Stimulated activated CD4-positive, alpha-beta T cell treated with anti-CD3 and anti-CD28 coated beads, Interleukin-15, amount 100 ng/mL, for 24 hours (primary cell): ENCODE measurements at regions not wholly inside any gene's neighbourhood (a gene's known extent, or its start where the extent isn't known, plus 50 kb on each side); places are given as distances from the start of the nearest gene placed in this dataset.

Experiments used
- DNase-seq: peaks from one replicate; pipeline ENCODE4 v3.0.0-alpha.2; 2020

DNA sequence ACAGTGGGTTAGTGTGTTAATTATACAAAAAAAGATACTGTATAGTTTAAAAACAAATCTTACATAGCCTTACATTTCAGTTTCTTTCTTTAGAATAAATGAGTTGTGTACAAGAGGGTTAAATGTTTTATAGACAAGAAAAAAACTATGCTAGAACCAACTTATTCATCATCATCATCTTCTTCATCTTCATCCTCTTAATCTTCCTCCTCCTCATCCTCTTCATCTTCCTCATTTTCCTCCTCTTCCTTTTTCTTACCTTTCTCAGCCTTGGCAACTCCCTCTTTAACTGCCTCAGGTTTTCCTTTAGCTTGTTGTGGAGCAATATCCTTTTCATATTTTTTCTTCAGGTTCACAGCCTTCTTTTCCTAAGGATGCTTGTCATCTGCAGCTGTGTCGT is 53.7 kb downstream of the RPS12 start:
- DNase-seq, result no peak

DNA sequence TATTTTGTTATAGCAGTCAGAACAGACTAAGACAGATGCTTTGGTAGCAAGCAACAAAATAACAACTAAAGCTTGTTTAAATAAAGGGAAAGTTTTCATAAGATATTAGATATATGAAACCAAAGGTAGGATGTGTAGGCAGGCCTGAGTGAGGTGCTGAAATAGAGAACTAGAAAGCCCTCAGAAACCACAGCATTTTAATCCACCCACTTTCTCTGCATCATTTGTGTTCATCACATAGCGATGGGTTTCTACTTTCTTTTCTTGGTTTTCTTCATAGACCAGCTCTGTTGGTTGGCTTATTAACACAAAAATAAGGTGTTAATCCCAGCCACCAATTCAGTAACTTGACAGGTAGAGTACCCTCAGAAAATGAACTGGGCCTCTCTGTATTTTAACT is 58.6 kb downstream of the RPS12 start:
- no peak for DNase-seq

- DNase-seq, result no peak
Observed at GRCh38 chr6:132877003-132877402, 62.6 kb downstream of the RPS12 start.

DNA sequence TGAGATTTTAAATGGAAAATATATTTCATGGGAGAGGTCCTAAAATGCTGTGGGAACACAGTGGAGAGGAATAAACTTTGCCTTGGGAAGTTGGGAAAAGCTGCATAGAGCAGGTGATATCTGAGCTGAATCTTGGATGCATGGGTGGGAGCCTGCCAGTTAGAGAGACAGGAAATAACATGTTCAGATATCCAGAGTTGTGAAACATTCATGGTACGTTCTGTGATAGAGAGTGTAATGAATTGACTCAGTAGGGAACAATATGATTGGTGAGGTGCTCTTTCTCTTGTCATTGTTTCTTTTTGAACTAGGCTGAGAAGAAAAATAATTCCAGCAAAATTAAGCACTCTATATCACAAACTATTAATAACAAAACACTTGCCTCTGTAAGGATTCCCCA is 72.8 kb downstream of the RPS12 start:
- no peak for DNase-seq

GRCh38 chr6:132888701-132889100 is 74.3 kb downstream of the RPS12 start:
- DNase-seq, result no peak

DNA sequence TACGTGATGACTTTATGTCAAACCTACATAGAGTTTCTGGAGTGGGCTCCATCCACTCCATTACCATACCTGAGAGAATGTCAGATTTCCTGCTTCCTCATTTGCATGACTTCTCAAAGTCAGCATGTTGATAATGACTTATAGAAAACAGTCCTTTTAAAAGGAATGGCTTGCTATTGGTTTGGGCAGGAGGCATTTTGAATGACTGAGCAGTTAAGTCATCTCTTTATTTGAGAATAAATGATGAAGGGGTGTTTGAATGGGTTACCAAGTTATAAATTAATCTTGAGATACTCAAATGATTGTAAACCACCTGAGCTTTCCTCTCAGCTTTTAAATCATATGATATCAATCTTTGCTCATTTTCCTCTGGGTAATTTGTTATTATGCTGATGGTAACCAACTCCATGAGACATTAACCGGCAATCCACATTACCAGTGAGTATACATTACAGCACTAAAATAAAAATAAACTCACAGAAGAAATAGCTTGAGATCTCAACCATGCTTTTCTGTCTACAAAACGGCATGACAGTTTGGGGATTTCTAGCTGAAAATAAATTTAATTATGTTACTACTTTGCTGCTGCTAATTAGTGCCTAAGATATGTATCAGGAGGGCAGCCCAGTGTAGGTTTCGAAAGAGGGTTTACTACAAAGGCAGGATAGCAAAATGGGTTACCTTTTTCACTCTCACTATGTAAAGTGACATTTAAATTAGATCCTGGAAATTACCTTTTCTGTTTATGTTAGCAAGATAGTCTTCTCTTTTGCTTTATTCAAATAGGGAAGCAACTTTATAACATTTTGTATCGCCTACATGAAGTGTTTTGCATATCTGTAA is 78.8 kb downstream of the RPS12 start:
- DNase-seq, result no peak

DNA sequence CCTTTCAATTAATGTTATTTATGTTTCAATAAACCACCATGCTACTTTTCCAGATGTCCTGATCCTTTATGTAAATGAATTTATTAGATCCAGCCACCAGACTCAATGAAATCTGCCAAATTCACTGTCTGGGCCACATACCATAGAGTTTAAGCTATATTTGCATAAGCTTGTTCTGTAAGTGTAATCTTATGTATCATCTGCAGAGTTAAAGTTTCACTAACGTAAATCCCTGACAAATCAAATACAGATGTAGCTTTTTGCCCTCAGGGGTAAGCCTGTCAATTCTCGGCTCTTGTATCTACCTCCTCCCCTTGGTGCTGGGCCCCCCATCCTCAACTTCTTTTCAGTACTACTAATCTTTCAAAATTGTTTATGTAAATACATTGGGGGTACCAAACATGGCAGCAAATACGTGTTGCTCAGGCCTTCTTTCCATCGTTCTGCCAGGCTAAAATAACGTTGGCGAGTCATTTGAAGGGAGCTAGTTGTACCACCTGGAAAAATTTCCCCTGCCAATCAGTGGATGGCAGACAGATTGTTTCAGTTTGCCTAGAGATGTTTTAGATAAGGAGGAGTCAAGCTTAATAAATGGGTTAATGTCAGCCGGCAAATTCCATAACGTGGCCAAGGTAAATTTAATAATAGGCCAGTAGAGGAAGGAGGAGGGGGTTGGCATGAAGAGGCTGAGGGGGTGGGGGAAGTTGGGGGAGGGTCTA is 79.6 kb downstream of the RPS12 start:
- DNase-seq, result no peak

- no peak for DNase-seq
Observed at GRCh38 chr6:132898376-132898775, 84.0 kb downstream of the RPS12 start.

DNA sequence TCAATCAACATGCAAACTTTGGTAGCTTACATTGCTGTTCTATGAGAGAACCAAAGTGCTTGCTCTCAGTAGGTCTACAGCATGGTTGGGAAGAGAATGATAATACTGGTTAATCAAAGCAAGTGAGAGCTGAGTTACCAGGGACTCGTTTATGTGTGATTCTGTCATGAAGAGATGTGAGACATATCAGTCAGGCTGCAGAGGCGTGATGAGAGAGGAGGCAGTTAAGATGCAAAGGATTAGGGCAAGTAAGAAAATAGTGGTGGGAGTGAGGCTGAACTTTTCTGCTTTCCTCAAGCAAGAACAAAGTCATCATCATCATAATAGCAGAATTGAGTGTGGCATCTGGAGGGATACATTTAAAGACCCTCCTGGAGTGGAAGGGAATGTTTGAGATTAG is 86.5 kb downstream of the RPS12 start:
- no peak for DNase-seq

GRCh38 chr6:132902901-132903300 is 88.5 kb downstream of the RPS12 start:
- DNase-seq, result no peak

GRCh38 chr6:132907231-132907630 is 92.9 kb downstream of the RPS12 start:
- DNase-seq, result no peak

GRCh38 chr6:132907914-132908313 is 93.5 kb downstream of the RPS12 start:
- no peak for DNase-seq

GRCh38 chr6:132909742-132910141 is 95.4 kb downstream of the RPS12 start:
- DNase-seq, result no peak

DNA sequence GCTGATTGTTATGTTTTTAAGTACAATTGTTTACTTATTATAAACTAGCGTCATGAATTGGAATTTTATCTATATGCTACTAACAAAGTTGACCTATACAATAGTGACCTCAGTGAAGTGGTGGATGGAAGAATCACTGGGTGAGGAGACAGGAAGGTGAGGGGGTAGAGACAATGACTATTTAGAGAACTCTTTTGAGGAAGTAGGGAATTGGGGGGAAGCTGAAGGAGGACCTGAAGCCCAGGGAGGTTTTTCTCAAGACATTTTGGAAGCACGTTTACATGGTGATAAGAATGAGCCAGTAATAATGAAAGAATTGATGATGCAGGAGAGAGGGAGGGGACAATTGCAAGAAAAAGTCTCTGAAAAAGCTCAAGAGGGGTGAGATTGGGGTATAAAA is 96.4 kb downstream of the RPS12 start:
- DNase-seq, result no peak

- DNase-seq, result no peak
Observed at GRCh38 chr6:132919045-132919860, 104.9 kb downstream of the RPS12 start.

- no peak for DNase-seq
Observed at GRCh38 chr6:132927713-132928112, 113.3 kb downstream of the RPS12 start.

DNA sequence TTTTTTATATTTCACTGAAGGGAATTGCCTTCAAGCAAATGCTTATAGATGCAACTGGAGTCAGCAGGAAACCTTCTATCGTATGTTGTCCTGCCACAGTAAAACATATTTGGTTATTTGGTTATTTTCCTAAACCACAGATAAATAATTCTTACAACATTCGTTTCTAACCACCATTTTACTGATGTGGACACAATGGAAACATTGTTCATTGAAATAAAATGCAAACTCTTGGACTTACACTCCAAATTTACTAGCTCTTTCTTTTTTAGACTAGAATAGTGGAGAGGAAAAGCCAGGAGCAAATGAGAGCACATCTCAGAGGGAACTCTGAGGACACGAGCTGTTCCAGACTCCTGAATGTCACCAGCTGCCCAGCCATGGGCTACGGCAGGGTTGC is 114.8 kb downstream of the RPS12 start:
- no peak for DNase-seq

DNA sequence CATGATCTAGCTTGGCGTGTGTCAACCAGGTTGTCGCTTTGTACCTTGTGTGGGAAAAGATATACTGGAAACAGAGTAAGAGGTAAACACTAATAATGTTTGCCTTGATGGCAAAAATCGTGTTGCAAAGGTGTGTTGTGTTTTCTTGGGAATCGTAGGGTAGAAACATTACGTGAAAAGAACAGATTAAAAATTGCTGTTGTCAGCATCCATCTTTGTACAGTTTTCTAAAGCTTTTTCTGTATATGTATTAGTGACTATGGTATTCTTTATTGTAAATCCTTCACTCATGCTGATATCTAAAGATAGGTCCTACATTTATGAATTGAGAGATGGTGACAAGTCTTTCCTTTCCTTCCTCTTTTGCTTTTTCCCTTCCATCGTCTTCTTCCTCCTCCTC is 116.9 kb downstream of the RPS12 start:
- DNase-seq, result no peak

DNA sequence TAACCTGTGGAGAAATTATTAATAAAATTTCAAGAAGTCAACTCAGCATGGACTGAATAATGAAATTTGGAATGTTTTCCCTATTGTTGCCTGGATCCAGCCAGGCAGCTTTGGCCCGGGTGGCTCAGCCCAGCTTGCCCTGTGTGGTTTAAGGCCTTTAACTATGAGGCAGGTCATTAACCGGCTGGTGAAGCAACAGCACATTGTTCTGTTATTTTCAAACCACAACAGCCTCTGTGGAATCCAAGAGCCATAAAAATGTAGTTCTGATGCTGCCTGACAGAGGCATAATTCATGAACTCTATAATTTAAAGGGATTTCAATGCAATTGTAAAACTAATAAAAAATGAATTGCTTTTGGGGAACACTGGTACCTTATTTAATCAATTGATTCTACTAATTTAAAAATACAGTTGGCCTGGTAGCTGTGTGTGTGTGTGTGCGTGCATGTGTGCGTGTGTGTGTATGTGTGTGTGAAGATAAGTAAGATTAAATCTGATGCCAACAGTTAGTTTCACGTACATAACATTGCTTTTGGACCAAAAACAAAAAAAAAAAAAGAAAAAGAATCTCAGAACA is 117.7 kb downstream of the RPS12 start:
- no peak for DNase-seq

DNA sequence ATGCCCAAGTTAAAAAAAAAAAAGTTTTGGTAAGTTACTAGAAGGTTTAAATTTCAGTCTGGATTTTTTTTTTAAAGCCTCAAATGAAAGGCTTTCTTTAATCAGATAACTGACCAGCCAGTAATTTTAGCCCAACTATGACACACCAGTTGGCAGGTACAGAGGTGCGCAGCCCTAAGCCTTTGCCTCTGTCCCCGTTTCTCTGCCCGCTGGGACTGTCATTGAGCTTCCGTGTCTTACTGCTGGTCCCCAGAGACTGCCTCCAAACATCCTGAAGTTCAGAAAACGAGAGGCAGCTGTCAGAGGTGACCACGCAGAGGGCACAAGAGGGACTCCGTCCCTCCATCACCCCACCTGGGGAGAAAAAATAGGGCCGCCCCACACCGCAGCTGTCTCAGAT is 118.2 kb downstream of the RPS12 start:
- DNase-seq, result no peak

DNA sequence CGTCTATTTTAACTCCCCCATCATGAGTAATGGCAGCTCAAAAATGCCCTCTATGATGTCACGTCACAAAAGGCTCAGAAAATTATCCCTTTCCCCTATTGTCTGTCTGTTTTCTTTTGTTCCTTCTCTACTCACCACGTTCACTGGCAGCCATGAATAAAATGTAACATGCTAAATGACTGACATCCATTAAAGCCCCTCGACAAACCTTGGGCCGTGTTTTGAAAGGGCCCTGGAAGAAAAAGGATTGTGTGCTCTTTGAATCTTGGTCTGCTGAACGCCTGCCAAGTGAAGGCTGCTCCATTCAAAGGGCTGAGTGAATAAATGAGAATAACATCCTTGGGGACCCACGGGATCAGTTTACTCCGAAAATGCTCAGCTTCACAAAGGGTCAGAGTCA is 118.7 kb downstream of the RPS12 start:
- no peak for DNase-seq

- DNase-seq, result no peak
Observed at GRCh38 chr6:132934496-132934895, 120.1 kb downstream of the RPS12 start.

DNA sequence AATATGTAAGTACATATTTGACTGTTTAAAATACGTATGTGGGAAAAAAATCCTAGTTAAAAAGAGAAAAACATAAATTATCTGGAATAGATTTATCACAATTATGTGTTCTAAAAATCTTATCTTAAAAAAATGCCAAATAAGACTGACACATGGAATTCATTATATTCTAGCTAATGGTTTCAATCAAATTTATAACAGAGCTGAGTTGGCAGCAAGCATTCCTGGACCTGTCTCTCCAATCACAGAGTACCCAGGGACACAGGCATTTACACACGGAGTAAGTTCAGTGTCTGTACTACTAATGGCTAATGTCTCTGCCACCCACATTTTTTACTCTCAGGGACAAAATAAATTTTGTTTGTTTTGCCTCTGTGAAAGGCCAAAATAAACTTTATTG is 122.3 kb downstream of the RPS12 start:
- DNase-seq, result no peak
